IPS-NIHi7 (cell line): ENCODE measurements at regions not wholly inside any gene's neighbourhood (a gene's known extent, or its start where the extent isn't known, plus 50 kb on each side); places are given as distances from the start of the nearest gene placed in this dataset.

Experiments used
- DNase-seq: peaks from one replicate; pipeline ENCODE4 v3.0.0; 2012; ENCODE audit warnings: mixed read lengths; ENCODE audit errors: extremely low spot score

DNA sequence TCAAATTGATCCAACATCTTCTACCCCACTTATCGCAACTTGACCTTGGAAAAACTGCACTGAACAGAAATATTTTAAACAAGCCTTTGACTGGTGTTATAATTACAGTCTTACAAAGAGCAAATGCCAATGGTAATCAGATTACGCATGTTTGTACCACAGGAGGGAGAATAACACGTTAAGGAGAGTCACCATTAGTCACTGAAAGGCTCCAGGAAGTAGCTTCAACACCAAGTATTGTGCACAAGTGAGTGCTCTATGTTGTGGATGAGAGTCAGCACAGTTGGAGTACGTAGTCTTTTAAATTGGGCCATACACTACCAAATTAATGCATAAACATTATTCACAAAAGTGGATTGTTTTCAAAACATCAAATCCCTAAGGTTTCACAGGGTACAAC, 1081.5 kb upstream of the TENM3 start:
- DNase-seq = no peak

- no peak for DNase-seq
Observed at GRCh38 chr4:181162266-181162665, 1080.9 kb upstream of the TENM3 start.

DNA sequence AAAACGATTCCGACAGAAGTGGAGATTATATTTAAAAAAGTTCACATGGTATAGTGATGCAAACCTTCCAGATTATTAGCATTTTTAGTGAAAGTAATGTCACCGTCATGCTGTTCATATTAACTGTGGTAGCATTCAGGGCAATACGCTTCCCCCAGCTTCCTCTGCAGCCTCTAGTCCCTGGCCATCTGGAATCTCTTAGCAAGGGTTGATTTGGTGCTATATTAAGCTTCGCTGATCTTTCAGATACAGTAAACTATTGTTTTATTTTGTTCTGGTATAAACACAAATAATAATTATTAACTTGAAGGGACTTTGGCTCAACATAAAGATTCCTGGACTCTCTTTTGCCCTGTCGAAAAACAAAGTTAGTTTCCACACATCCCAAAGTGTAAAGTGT, 1080.5 kb upstream of the TENM3 start:
- no peak for DNase-seq

DNA sequence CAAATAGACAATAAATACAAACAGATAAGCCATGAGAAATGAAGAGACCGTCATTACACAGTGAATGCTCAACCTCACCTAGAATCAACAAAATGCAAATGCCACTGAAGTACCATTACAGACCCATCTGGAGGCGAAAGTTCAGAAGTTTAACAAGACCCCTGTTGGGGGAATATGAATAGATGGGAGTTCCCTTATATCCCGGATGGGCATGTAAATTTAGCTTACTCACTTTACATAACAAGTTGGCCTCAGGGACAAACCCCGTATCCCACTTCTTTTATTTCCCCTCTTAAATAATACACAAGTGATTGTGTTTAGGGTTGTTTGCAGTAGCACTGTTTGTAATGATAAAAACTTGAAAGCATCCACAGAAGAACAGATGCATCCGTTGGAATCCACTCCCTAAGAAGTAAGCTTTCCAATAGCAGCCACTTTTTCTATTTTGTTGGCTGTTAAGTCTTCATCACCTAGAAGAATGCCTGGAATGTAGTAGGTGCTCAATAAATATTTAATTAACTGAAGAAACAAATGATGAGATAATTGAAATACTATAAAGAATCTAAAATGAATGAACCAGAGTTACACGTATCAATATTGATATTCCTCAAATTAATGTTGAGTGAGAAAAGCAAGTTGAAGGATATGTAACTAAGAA, 1076.3 kb upstream of the TENM3 start:
- DNase-seq = peak; percentile 52

- DNase-seq = no peak
Observed at GRCh38 chr4:181168011-181168805, 1075.0 kb upstream of the TENM3 start.

DNA sequence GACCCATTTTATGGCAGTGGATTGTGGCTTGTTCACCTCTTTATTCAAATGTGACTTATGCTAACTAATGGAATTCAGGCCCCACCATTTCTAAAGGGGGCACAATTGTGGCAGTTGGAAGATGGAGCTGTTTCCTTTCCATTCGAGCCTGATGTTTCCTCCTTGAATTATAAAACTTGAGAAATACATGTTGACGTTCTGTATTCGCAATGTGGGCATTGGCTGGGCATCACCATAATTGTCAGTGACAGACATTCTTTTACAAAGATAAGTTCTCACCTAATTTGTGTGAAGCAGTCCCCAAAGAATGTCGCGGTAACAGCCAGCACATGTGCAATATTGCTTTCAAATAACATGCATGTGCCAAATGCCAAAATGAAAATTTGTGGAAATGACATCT, 1070.2 kb upstream of the TENM3 start:
- DNase-seq = no peak

- DNase-seq = no peak
Observed at GRCh38 chr4:181176306-181176705, 1066.9 kb upstream of the TENM3 start.

GRCh38 chr4:181181331-181181730, 1061.9 kb upstream of the TENM3 start:
- no peak for DNase-seq

- DNase-seq = no peak
Observed at GRCh38 chr4:181189751-181190150, 1053.5 kb upstream of the TENM3 start.

GRCh38 chr4:181193131-181193930, 1049.9 kb upstream of the TENM3 start:
- DNase-seq = no peak

GRCh38 chr4:181194096-181194495, 1049.1 kb upstream of the TENM3 start:
- DNase-seq = no peak

GRCh38 chr4:181200076-181200475, 1043.1 kb upstream of the TENM3 start:
- no peak for DNase-seq

DNA sequence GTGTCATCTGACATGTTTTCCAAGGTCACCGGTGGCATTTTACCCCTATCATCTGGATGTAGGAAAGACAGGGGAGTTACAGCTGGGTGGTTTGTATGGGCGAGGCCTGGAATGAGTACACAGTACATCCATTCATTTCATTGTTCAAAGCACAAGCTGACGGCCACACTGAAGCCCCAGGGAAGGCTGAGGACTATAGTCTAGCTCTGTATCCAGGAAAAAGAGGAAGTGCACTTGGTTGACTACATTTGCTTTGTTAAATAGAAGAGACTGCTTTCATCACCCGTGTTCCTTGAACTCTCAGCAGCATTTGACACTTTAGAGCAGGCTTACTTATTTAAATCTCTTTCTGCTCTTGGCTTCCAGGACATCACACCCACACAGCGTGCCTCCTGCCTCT, 1041.0 kb upstream of the TENM3 start:
- DNase-seq = no peak

DNA sequence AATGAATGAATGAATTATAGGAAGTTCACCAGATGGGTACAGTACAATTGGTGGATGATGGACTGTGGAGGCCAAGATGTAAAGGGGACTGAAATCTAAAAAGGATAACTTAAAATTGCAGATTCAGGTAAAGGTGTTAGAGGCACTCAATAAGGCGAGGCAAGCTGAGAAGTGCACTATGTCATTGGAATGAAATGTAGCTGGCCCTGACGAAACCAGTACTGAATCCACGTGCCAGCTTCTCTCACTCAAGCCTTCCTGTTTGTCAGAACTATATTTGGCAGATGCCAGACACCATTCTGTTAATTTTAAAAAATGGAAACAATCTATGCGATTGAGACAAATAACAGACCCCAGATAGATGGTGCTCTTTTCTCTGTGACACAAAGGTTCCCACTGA, 1039.1 kb upstream of the TENM3 start:
- DNase-seq = no peak

DNA sequence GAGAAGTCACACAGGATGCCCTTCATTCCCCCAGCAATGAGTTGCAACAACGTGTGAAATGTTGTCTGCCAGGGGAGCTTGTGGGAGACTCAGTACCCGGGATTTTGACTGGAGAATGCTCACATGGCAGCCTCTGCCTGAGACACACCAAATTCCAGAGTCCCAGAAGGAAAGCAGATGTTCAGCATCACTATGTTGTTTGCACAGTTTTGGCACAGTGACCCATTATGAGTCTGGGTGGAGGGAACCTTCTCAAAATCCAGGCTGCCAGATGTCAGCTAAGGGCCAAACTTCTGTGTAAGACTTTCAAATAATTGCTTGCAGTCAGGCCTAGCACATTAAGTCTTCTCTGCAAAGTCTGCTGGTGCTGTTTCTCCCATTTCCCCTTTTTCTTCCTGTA, 1029.7 kb upstream of the TENM3 start:
- DNase-seq = no peak

DNA sequence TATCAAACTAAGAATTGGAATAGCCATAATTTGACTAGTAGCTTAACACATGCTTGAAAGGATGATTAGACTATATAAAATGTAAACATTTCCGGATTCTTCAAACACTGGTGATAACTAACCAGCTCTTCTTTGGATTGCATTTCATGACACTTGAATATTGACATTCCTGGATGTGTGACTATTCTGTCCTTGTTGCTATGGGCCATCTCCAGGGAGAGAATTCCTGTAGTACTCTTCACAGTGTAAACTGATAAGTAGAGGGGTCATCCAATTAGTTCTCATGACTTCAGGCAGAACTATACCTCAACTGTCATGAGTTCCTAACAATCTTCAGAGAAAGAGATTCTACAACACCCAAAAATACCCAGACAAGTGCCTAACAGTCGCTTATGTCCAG, 1026.7 kb upstream of the TENM3 start:
- DNase-seq = no peak

GRCh38 chr4:181219783-181220416, 1023.3 kb upstream of the TENM3 start:
- no peak for DNase-seq

DNA sequence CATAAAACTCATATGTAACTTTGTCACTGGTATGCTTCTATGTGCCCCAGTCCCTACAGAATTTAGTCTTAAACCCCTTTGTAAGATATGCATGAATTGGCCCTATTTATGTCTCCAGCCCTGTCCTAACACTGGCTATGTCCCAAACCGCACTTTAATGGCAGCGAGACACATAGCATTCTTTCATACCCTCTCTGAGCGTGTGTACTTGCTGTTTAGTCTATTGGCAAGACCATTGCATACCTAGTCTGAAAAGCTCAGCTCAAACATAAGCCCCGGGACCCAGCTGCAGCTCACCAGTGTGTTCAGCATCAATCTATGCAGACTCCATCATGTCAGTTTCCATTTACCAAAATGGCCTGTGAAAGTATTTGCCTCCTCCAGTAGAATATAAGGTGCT, 1018.4 kb upstream of the TENM3 start:
- DNase-seq = no peak

- DNase-seq = peak; percentile 47
Observed at GRCh38 chr4:181225616-181226261, 1017.5 kb upstream of the TENM3 start.

- no peak for DNase-seq
Observed at GRCh38 chr4:181234951-181235680, 1008.1 kb upstream of the TENM3 start.

DNA sequence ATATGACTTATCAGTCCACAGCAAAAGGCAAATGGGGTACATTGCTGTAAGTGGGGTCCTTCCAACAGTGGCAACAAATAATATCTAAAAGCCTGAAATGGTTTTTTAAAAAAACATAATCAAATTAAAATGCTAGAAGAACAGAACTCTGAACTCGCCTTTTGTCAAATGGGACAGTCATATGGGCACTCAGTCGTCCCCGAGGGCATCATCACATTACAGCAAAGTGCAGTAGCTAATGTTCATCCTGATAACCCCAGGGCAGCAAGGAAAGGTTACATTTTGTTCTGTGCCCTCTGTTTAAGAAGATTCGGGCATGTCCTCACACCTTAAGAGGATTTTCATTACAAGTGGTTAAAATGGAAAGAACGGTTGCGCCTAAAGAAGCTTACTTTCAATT, 997.9 kb upstream of the TENM3 start:
- no peak for DNase-seq
